ENCODE measurements at regions not wholly inside any gene's neighbourhood (a gene's known extent, or its start where the extent isn't known, plus 50 kb on each side); places are given as distances from the start of the nearest gene placed in this dataset.
"Not testable (repeated sequence)": the region's sequence is repeated elsewhere in the genome, so short reads cannot be mapped to it uniquely, and the experiment has no call there.

- Histone ChIP-seq H3K27ac (no peak overlapping the region), H3K9me3 (no peaks in the 10 kb centered on the region), H3K27me3 (no peaks in the 10 kb centered on the region), H3K4me1 (no peaks in the 10 kb centered on the region), H3K36me3 (no peaks in the 10 kb centered on the region), H3K4me3 (no peak overlapping the region)
- DNase-seq (ENCODE audit: low spot score in 2 of 2): no peak
- TF ChIP-seq POLR2A (IDR thresholded peaks at IDR 0.05) (no peak), CTCF (IDR thresholded peaks at IDR 0.05) (no peak), POLR2AphosphoS5 (IDR thresholded peaks at IDR 0.05) (no peak)
- intact Hi-C loops (cut with DNase I; ENCODE audit: low total_unique reads): no loop called here
Measured at GRCh38 chr15:81809543-81809942, 236.3 kb downstream of the MEX3B start.

GRCh38 chr15:81807806-81808205 is 238.0 kb downstream of the MEX3B start:
- no peaks in the 10 kb centered on the region for H3K4me1 ChIP-seq
- no peaks in the 10 kb centered on the region for H3K9me3 ChIP-seq
- H3K27me3 ChIP-seq: no peaks in the 10 kb centered on the region
- TF ChIP-seq POLR2AphosphoS5 (IDR thresholded peaks at IDR 0.05): no peak
- no peak for DNase-seq (ENCODE audit: low spot score in 2 of 2)
- H3K36me3 ChIP-seq: no peaks in the 10 kb centered on the region
- no peak overlapping the region for H3K4me3 ChIP-seq
- H3K27ac ChIP-seq: no peak overlapping the region
- intact Hi-C loops (cut with DNase I; ENCODE audit: low total_unique reads): no loop called here

DNA sequence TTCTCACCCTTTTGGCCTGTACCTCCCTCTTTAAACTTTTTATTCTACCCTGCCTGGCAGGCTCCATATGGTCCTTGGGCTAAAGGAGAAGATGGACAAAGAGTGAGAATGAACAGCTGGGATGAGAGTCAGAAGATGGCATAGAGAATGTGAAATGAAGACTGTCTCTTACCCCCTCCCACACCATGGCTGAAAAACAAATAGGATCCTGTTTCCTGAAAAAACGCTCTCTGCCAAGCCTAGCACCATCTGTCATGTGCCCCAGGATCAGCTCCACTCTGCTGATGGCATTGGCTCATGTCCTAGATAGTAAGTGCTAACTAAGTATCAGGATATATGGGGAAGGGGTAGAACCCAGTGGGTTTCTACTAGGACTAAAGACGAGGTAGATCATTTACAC is 238.6 kb downstream of the MEX3B start:
- H3K36me3 ChIP-seq: no peaks in the 10 kb centered on the region
- H3K4me3 ChIP-seq: no peak overlapping the region
- H3K4me1 ChIP-seq: no peaks in the 10 kb centered on the region
- H3K9me3 ChIP-seq: no peaks in the 10 kb centered on the region
- DNase-seq (ENCODE audit: low spot score in 2 of 2): no peak
- intact Hi-C loops (cut with DNase I; ENCODE audit: low total_unique reads): no loop called here
- TF ChIP-seq POLR2A (IDR thresholded peaks at IDR 0.05): no peak
- TF ChIP-seq POLR2AphosphoS5 (IDR thresholded peaks at IDR 0.05): no peak
- no peak for TF ChIP-seq CTCF (IDR thresholded peaks at IDR 0.05)
- no peak overlapping the region for H3K27ac ChIP-seq
- H3K27me3 ChIP-seq: no peaks in the 10 kb centered on the region

DNA sequence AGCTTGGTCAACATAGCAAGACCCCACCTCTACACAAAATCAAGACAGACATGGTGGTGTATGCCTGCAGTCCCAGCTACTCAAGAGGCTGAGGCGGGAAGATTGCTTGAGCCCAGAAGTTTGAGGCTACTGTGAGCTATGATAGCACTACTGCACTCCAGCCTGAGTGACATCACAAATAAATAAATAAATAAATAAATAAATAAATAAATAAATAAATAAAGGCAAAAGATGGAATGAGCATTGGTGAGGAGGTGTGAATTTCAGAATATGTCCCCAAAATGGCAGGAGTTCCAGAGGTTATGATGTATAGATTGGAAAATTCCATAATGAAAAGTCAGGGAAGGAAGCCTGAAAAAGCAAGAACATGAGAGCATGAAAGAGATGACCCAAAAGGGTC is 249.9 kb downstream of the MEX3B start:
- Histone ChIP-seq H3K4me1 (peaks cover 0 to 4% of the 10 kb centered on the region in 2 donors), H3K27ac (no peak overlapping the region), H3K9me3 (no peaks in the 10 kb centered on the region), H3K27me3 (no peaks in the 10 kb centered on the region), H3K4me3 (no peak overlapping the region), H3K36me3 (no peaks in the 10 kb centered on the region)
- TF ChIP-seq POLR2AphosphoS5 (IDR thresholded peaks at IDR 0.05) (no peak), CTCF (IDR thresholded peaks at IDR 0.05) (no peak)
- DNase-seq (ENCODE audit: low spot score in 2 of 2): no peak
- intact Hi-C loops (cut with DNase I; ENCODE audit: low total_unique reads): no loop called here

DNA sequence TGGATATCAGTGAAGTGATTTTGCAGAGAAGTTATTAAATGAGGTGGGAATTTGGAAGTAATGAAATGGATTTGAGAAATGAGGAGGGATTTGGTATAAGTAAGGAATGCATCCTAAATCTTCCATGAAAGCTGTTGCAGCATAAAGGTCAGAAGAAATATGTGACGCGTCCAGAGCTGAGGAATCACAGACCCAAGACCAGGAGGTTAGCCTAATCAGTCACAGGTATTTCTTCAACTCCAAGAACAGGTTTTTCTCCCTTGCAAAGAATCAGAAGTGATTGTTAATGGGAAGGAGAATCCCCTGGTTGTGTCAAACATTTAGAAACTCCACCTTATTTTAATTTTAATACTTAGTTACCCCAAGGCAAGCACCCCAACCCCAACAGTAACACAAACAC is 253.2 kb downstream of the MEX3B start:
- Histone ChIP-seq H3K4me3 (no peak overlapping the region), H3K27me3 (no peaks in the 10 kb centered on the region), H3K36me3 (no peaks in the 10 kb centered on the region), H3K9me3 (no peaks in the 10 kb centered on the region), H3K4me1 (peaks cover 0 to 4% of the 10 kb centered on the region in 2 donors), H3K27ac (no peak overlapping the region)
- DNase-seq (ENCODE audit: low spot score in 2 of 2): no peak
- intact Hi-C loops (cut with DNase I; ENCODE audit: low total_unique reads): no loop called here
- no peak for TF ChIP-seq POLR2AphosphoS5 (IDR thresholded peaks at IDR 0.05)

- H3K27ac ChIP-seq; H3K27me3 ChIP-seq; intact Hi-C loops (cut with DNase I; ENCODE audit: low total_unique reads): not testable (repeated sequence)
Measured at GRCh38 chr15:81791322-81791721, 254.5 kb downstream of the MEX3B start.

DNA sequence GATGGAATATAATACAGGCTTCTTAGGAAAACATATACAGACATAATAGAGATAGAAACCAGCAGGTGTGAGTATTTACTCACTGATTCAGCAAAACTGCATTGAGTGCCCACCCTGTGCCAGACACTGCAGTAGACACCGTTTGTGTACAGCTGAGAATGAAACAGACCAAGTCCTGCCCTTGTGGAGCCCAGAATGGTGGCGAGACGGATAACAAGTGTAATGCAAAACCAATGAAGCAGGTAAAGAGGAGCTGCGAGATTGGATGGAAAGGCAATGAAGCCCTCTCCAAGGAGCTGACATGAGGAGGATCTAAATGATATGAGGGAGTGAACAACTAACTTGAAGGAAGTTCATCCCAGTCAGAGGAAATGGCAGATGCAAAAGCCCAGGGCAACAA is 256.4 kb downstream of the MEX3B start:
- TF ChIP-seq CTCF (IDR thresholded peaks at IDR 0.05) (no peak), POLR2AphosphoS5 (IDR thresholded peaks at IDR 0.05) (no peak), POLR2A (IDR thresholded peaks at IDR 0.05) (no peak)
- Histone ChIP-seq H3K9me3 (no peaks in the 10 kb centered on the region), H3K27me3 (no peaks in the 10 kb centered on the region), H3K36me3 (no peaks in the 10 kb centered on the region), H3K27ac (no peak overlapping the region), H3K4me3 (no peak overlapping the region), H3K4me1 (peaks cover 0 to 4% of the 10 kb centered on the region in 2 donors)
- intact Hi-C loops (cut with DNase I; ENCODE audit: low total_unique reads): no loop called here
- no peak for DNase-seq (ENCODE audit: low spot score in 2 of 2)

More at GRCh38 chr15:81791322-81791721, 254.5 kb downstream of the MEX3B start:
- H3K4me1 ChIP-seq; H3K36me3 ChIP-seq; DNase-seq (ENCODE audit: low spot score in 2 of 2); H3K4me3 ChIP-seq; H3K9me3 ChIP-seq: not testable (repeated sequence)

All from breast epithelium (tissue), 4 donors.